ENCODE measurements at regions not wholly inside any gene's neighbourhood (a gene's known extent, or its start where the extent isn't known, plus 50 kb on each side); places are given as distances from the start of the nearest gene placed in this dataset.

GRCh38 chr6:121616406-121616805 lies 181.0 kb downstream of the GJA1 start:
- DNase-seq (no peak), ATAC-seq (no peak)
- no peaks in the 10 kb centered on the region for H3K9me3 ChIP-seq
- no peaks in the 10 kb centered on the region for H3K27me3 ChIP-seq (ENCODE audit: low read depth)
- no peak overlapping the region for H3K27ac ChIP-seq
- no peak overlapping the region for H3K4me3 ChIP-seq
- H3K4me1 ChIP-seq, result no peaks in the 10 kb centered on the region
- no peak for TF ChIP-seq CTCF (IDR thresholded peaks at IDR 0.05)
- intact Hi-C loops (cut with DNase I), result no loop called here
- no peaks in the 10 kb centered on the region for H3K36me3 ChIP-seq

GRCh38 chr6:121617388-121617787 lies 181.9 kb downstream of the GJA1 start:
- H3K27me3 ChIP-seq (ENCODE audit: low read depth), result no peaks in the 10 kb centered on the region
- TF ChIP-seq CTCF (IDR thresholded peaks at IDR 0.05), result no peak
- ATAC-seq (no peak), DNase-seq (no peak)
- intact Hi-C loops (cut with DNase I), result no loop called here
- no peaks in the 10 kb centered on the region for H3K4me1 ChIP-seq
- no peak overlapping the region for H3K27ac ChIP-seq
- no peaks in the 10 kb centered on the region for H3K36me3 ChIP-seq
- no peak overlapping the region for H3K4me3 ChIP-seq
- no peaks in the 10 kb centered on the region for H3K9me3 ChIP-seq

- ATAC-seq (no peak), DNase-seq (no peak)
- TF ChIP-seq CTCF (IDR thresholded peaks at IDR 0.05), result no peak
- no peak overlapping the region for H3K27ac ChIP-seq
- no peaks in the 10 kb centered on the region for H3K9me3 ChIP-seq
- H3K4me3 ChIP-seq, result no peak overlapping the region
- intact Hi-C loops (cut with DNase I), result no loop called here
- no peaks in the 10 kb centered on the region for H3K27me3 ChIP-seq (ENCODE audit: low read depth)
- no peaks in the 10 kb centered on the region for H3K36me3 ChIP-seq
- H3K4me1 ChIP-seq, result no peaks in the 10 kb centered on the region
Measured at GRCh38 chr6:121619013-121619412, 183.6 kb downstream of the GJA1 start.

DNA sequence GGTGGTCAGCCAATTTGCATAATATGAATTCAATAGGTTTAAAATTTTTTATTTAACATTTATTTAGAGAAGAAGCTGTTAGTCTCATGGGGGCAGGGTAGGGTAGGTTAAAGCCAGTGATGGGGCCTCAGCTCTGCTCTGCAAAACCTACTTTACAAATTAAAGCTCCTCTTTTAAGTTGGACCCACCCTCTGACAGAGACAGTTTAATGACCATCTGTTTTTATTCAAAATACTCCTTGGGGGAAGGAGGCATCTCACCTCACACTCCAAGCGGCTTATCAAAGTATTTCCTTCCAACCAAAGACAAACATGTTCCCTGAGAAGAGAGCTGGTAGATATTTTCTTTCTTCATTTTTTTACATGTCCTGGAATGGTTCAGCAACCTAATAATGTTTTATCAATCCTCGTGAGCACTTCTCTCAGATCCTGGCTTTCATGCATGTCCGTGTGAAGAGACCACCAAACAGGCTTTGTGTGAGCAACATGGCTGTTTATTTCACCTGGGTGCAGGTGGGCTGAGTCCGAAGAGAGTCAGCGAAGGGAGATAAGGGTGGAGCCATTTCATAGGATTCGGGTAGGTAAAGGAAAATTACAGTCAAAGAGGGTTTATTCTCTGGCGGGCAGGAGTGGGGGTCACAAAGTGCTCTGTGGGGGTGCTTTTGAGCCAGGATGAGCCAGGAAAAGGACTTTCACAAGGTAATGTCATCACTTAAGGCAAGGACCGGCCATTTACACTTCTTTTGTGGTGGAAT lies 184.7 kb downstream of the GJA1 start:
- intact Hi-C loops (cut with DNase I), result no loop called here
- Histone ChIP-seq H3K27ac (no peak overlapping the region), H3K4me1 (no peaks in the 10 kb centered on the region), H3K27me3 (ENCODE audit: low read depth) (no peaks in the 10 kb centered on the region), H3K36me3 (no peaks in the 10 kb centered on the region), H3K4me3 (no peak overlapping the region), H3K9me3 (no peaks in the 10 kb centered on the region)
- DNase-seq (no peak), ATAC-seq (no peak)
- no peak for TF ChIP-seq CTCF (IDR thresholded peaks at IDR 0.05)

GRCh38 chr6:121627761-121628160 lies 192.3 kb downstream of the GJA1 start:
- DNase-seq (no peak), ATAC-seq (no peak)
- Histone ChIP-seq H3K27me3 (ENCODE audit: low read depth) (no peaks in the 10 kb centered on the region), H3K4me1 (no peaks in the 10 kb centered on the region), H3K27ac (no peak overlapping the region), H3K4me3 (no peak overlapping the region), H3K36me3 (no peaks in the 10 kb centered on the region), H3K9me3 (peaks cover 15% of the 10 kb centered on the region)
- no peak for TF ChIP-seq CTCF (IDR thresholded peaks at IDR 0.05)
- intact Hi-C loops (cut with DNase I), result no loop called here

All from lower lobe of right lung (tissue), 2 donors.